ACHN (cell line): ENCODE measurements at regions not wholly inside any gene's neighbourhood (a gene's known extent, or its start where the extent isn't known, plus 50 kb on each side); places are given as distances from the start of the nearest gene placed in this dataset.

Experiments used
- DNase-seq: peaks from one replicate; pipeline ENCODE4 v3.0.0-alpha.2; 2015
- in situ Hi-C: cut with HindIII; loops from 2 replicates; pipeline ENCODE4 v1.10.0; 2017; ENCODE audit warnings: low sequenced_read_pairs, low pct_ligation_motif_present, low pct_unique_long_range_greater_than_20kb

DNA sequence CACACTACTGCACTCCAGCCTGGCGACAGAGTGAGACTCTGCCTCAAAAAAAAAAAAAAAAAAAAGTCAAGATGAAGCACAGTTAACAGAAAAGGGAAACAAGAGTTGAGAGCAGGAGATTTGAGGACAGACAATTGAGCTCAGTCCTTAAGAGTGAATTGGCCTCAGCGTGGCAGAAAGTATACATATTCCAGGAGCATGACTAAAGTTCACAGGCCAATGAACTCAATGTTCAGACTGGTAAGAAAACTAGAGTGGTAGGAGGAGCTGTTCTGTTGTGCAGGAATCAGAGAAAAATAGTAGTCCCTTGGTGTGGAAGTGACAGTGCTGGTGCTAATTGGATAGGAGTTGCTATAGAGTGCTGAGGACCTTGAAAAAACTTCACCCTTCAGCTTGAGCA is 60.0 kb downstream of the NRN1 start:
- in situ Hi-C loops: no loop called here
- DNase-seq: no peak

DNA sequence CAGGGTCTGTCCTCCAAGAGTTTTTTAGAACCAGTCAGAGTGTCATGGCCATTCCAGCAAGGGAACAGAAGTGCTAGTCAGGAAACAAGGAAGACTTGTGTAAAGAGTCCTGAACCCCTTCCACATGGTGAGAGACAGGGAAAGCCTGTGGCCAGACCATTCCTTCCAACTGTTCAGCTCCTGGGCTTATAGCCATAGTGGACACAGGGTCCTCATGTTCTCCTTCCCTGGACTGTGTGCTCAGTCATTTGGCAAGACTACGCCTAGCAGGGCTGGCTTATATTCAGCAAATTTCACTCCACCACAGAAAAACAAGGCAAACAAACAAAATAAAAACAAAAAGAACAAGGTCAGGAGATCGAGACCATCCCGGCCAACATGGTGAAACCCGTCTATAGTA is 60.5 kb downstream of the NRN1 start:
- in situ Hi-C loops: no loop called here
- no peak for DNase-seq

DNA sequence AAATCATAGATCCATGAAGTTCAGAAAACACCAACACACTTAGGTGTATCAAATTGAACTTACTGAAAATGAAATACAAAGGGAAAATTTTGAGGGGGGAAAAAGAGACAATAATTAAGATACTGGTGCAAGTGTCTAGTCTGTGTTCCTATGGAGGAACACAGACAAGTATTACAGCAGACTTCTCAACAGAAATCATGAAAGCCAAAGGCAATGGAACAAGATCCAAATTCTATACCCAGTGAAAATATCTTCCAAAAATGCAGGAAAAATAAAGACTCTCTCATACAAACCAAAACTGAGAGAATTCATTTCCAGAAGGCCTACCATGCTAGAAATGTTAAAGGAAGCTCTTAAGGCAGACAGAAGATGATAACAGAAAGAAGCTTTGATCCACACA is 63.1 kb downstream of the NRN1 start:
- DNase-seq: no peak
- in situ Hi-C loops: no loop called here

DNA sequence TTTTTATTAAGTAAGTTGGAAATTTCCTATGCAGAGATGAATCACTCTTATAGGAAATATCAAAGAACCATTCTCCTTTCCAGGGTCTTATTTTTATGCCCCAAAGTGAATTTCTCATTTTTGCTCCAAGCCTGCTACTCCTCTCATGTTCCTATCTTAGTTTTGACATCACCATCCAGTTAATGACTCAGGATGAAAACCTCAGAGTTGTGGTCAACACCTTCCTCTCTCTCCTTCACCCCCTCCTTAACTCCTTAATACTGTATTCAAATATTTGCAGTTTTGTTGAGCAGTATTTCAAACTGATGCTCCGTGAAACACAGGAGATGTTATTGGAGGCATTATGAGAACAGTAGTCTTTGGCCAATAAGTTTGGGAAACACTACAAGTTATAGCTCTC is 64.1 kb downstream of the NRN1 start:
- in situ Hi-C loops: no loop called here
- DNase-seq: no peak

DNA sequence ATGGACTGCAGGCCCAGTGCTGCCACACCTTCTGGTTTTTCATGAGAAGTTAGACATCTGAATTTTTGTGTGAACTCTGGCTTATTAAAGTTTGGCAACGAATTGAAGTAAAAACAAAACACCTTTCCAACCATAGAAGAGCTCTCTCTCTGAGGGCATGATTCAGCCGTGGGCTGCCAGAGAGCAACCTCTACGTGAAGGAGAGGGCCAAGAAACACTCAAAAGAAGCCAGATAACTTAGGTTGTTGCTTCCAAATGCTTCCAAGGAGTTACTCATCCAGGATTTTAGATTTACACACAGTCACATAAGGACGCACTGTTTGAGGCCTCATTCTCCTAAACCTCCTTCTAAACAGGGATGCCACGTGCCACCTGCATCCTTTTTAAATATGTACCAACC is 65.5 kb downstream of the NRN1 start:
- in situ Hi-C loops: no loop called here

DNA sequence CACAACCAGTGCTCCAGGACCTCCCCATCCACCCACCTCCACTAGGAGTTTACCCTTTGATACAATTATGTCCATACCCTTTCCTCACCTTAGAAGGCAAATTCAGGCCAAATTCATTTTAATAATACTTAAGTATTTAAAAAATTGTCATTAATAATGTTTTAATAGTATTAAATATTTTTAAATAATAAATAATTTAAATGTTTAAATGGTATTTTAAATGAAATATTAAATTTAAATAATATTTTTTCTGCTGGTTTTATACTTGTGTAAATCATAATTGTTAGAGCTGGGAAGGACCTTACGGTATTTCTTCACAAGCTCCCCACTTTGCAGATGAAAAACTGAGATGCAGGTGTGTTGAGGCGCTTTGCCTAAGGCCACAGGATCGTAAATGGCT is 67.8 kb downstream of the NRN1 start:
- no peak for DNase-seq
- in situ Hi-C loops: no loop called here

More for the DNA sequence above, 65.5 kb downstream of the NRN1 start:
- DNase-seq: no peak

DNA sequence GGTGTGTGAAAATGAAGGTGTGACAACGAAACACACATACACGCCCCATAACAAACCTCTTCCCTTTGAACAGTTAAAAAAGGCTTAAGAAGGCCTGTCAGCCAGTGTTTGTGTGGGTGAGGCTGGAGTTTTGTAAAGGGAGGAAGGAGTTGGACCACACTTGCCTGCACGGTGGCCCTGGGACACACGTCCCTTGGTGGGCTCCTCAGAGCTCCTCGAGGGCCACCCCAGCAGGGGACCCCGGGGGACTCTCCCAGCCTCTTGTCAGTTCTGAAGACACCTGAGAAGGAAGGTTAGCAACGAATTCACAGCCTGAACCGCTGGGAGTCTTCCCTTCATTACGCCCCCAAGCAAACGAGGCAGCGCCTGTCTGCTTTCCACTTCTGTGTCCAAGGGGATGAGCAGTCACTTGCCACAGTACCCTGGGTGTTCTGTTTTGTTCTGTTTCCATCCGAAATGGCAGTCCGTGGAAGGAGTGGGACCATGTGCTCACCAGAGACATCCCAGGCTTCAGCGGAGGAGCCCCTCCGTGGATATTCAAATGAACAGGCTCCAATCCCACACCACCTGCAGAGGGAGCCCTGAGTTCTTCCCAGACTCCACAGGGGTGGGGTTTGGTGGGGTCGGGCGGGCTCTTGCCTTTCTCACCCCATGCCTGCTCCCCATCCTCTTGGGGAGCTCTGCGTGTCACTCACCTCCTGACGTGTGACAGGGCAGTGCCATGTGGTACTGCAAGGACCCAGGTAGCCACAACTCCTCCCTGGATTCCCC is 68.6 kb downstream of the NRN1 start:
- no peak for DNase-seq
- in situ Hi-C loops: no loop called here

DNA sequence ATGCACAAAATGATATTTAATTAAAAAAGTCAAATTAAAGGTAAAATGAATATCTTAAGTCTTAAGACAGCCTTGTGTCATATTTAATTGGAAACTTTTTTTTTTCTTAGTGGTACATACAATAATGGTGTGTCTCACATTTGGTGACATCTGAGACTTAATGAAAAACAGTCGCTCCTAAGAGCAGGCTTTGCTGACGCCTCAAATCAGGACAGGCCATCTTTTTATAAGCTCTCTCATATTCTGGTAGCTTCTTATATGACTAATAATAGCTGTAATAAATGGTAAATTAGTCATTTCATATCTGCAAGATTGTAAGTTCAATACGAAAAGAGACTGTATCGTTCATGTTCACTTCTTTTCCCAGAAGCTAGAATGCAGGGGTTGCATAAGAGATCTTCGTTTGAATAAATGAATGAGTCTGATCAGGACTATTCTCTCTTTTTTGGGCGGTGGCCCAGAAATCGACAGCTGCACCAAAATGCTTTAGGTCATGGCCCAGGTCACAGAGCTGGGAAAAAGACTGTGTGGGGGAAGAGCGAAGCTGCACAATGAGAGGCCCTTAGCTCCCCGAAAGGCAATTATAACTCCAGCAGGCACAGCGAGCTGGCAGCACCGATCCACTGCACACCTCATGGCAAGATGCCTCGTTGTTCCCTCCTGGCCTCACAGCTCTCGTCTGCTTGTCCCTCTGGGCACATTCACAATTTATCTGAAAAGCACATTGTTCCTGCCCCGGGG is 69.4 kb downstream of the NRN1 start:
- DNase-seq: no peak
- in situ Hi-C loops: no loop called here

DNA sequence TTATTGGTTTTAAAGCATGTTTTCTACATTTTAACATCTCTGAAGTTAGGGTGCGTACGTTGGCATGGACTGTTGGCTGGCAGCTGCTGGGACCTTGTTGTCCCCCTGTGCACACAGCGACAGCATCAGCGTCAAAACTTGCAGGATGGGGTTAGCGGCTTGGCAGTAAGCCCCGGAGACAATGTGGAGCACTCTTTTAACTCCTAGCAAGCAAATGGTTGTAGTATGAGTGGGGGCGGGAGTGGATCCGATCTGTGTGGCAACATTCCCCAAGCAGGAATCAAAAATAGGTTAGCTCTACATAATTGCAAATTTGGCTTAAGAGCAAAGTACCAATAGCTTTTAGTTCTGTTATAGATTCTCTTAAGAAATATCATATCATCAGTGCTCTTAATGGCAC is 70.1 kb downstream of the NRN1 start:
- no peak for DNase-seq
- in situ Hi-C loops: no loop called here

DNA sequence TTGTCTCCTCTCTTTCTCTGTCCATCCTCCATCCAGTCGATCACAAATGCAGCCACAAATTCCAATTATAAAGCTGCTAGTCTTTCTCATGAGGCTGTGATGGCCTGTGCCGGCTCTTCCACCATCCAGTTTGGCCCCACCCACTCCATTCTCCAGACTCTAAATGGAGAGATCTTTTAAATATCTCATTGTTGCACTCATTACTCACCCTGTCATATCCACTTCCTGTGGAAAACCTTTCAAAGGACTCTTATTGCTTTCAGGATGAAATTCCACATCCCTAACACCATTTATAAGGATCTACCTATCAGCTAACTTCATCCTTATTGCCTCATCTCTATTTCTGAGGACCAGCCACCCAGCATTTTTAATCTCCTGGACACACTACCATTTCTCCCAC is 70.6 kb downstream of the NRN1 start:
- in situ Hi-C loops: no loop called here
- DNase-seq: no peak

DNA sequence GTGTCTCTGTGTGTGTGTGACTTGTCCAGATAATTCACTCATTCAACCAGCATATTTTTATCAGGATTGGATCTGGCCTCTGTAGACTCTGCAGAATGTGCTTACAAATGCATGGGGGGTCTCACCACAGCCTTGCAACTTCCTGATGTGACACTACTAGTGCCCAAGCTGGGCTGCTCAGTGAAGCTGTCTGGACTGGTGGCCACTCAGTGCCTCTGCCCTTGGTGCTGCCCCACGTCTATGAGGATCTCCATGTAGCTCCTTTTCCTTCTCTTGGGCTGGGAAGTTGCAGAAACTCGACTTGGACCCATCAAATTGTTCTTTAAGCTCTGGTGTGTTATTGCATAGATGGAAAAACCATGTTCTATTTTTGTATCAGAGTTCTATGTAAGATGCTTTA is 75.8 kb downstream of the NRN1 start:
- DNase-seq: no peak
- in situ Hi-C loops: no loop called here

DNA sequence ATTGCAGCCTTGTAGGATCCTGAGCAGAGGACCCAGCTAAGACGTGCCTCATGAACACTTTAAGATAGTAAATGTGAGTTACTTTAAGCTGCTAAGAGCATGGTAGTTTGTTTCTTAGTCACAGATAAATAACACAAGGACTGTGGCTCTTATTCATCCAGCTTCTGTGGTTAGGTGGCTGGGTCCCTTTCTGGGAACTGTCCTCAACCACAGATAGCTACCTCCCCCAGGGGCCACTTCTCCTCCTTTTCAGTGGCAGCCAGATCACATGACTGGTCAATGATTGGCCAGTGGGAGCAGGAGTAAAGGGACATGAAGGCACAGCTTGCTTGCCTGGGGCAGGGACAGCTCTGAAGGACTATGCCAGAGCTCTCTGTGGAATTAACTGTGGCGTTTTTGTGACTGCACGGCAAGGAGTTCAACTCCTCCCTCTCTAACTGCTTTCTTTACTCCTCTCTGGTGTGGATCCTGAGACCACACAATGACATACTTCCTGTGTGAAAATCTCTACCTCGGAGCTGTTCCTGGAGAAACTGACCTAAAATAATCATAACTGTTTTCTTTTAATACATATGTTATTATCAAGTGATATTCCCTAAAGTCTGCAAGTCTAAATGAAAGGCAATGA is 76.5 kb downstream of the NRN1 start:
- DNase-seq: no peak
- in situ Hi-C loops: no loop called here

DNA sequence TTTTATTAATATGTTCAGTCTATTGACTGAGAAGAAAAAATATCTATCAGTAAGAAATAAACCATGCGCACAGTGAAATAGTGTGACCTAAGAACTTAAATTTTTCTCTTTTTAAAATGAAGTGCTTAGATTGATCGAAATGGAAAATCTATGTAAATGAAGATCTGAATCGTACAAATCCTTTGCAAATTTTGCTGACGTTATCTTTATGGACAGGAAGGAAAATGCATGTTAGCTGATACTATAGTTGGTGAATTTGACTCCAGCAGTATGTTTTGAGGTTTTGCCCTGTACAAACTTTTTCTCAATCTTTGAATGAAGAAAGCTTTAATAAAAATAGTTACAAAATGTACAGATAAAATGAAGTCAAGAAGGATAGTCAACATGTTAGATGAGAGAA is 82.9 kb downstream of the NRN1 start:
- in situ Hi-C loops: no loop called here
- no peak for DNase-seq

DNA sequence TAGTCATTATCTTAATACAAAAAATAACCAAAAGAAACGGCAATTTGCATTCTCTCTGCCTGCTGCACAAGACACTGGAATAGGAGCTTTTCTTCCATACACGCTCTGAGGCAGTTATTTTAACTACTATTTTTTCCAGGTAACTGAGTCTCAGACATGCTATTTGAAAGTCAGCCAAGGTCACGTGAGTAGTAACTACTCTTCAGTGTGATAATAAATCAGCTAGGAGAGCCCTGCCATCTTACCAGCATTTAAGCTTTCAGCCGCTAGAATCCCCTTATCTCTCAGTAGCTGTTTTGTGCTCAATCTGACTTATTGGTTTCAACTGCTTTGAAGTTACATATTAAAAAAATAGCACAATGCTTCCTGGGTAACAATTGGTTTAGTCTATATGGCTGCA is 84.5 kb downstream of the NRN1 start:
- no peak for DNase-seq
- in situ Hi-C loops: no loop called here

DNA sequence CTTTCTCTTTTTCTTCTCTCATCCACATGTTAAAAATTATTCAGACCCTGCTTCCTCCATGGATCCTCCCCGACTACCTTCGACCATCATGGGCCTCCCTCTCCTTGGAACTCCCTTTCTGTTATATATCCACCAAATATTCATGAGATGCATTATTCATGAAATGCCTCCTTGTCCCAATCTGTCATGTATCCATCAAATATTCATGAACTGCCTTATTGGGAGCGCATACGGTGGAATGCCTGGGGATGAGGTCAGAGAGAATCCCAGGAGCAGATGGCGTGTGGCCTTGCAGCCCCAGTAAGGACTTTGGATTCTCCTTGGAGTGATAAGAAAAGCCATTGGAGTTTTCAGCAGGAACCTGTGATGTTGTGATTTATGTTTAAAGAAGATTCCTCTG is 97.0 kb downstream of the NRN1 start:
- DNase-seq: no peak
- in situ Hi-C loops: no loop called here

DNA sequence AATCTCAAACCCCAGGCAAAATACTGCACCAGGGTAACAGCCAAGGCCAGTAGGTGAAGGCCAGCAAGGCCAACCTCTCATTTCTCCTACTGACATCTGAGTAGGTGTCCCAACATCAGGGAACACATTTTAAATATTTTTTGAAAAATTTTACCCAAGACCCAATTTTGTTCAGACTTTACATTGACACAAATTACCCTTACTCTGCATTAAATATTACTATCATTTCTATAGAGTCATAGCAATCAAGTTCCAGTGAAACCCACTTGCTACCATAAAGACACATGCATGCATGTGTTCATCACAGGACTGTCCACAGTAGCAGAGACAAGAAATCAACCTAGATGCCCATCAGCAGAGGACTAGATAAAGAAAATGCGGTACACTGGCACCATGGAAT is 99.9 kb downstream of the NRN1 start:
- in situ Hi-C loops: no loop called here
- DNase-seq: no peak

DNA sequence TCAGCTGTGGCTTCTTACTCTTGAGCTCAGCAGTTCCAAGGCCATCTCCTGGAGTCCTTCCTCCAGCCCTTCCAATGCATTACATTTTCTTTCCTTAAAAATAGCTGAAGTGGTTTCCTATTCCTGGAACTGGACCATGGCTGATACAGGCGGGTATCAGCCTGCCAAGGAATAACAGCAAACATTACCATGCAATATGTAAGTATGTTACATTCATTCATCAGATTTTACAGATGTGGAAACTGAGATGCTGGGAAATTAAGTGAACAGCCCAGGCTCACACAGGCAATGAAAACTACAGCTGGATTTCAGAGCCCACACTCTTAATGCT is 100.4 kb downstream of the NRN1 start:
- DNase-seq: no peak
- in situ Hi-C loops: no loop called here

DNA sequence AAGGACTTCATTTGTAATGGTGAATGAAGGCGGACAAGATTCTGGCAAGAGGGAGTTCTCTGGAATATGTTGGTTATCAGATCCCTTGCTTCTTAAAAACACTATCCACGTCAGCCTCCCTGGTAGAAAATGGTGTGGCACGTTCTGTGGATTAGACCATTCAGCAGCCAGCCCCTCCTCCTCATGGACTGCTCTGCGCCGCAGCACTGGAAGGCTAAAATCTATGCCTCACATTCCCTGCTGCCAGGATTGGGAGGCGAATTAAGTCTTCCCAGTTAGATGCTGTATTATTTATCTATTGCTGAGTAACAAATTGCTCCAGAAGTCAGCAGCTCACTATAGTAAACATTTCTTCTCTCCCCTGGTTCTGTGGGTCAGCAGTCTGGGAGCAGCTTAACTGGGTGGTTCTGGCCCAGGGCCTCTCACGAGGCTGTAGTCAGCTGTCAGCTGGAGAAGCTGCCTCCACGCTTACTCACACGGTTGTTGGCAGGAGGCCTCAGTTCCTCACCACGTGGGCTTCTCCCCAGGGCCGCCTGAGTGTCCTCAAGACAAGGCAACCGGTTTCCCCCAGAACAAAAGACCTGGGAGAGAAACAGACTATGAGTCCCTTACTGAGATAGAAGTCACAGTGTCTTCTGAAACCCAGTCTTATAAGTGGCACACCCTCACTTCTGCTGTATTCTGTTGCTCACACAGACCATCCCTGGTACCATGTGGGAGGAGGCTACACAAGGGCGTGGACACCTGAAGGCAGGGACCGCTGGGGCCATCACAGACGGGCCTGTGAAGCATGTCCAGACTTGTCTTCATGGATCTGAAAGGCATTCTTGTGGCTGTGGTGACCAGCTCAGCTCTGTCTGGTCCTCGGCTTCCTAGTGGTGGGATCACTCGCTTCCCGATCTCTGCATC is 101.0 kb downstream of the NRN1 start:
- peak; percentile 15 for DNase-seq
- in situ Hi-C loops: no loop called here

DNA sequence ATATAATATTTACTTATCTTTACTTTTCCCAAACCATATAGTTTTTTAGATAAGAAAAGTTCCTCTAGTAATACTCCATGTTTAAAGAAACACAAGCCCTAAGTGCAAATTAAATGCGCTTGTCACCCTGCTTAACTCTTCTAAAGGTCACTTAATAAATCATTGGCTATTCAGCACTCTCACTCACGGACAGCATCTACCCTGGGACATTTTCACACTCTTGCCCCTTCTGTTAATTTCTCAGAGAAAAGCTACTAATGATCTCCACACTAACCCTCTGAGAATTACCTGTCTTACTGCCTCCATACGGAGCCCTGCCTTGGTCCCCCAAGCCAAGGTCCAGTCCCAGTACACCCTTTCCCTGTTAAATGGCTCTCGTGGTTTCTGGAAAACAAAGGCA is 102.2 kb downstream of the NRN1 start:
- in situ Hi-C loops: no loop called here
- no peak for DNase-seq
